GM12874 (cell line): ENCODE measurements at regions not wholly inside any gene's neighbourhood (a gene's known extent, or its start where the extent isn't known, plus 50 kb on each side); places are given as distances from the start of the nearest gene placed in this dataset.

Source experiments
- CTCF ChIP-seq: IDR thresholded peaks from 2 replicates; pipeline ENCODE4 v1.5.1; 2011; ENCODE audit warnings: low read depth, mild to moderate bottlenecking, control low read depth, low read length, moderate library complexity; ENCODE audit not compliant: insufficient read depth

DNA sequence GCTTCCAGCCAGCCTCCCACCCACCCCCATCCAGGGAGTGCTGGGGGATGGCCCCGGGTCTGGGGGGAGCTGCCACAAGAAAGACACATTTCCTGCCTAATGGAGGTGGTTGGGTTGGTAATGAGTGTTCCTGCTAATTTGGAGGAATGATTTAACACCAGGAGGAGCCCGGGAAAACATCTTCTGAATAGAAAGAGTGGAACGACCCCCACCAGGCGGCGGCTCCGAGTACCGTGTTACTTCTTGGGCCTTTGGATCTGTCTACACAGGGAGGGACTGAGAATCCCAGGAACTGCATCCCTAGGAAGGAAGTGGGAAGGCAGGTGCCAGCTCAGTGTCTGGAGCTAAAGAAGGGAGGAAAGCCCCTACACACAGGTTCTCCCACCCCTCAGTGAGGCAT is 64.6 kb downstream of the TSPAN17 start:
- no peak for TF ChIP-seq CTCF

DNA sequence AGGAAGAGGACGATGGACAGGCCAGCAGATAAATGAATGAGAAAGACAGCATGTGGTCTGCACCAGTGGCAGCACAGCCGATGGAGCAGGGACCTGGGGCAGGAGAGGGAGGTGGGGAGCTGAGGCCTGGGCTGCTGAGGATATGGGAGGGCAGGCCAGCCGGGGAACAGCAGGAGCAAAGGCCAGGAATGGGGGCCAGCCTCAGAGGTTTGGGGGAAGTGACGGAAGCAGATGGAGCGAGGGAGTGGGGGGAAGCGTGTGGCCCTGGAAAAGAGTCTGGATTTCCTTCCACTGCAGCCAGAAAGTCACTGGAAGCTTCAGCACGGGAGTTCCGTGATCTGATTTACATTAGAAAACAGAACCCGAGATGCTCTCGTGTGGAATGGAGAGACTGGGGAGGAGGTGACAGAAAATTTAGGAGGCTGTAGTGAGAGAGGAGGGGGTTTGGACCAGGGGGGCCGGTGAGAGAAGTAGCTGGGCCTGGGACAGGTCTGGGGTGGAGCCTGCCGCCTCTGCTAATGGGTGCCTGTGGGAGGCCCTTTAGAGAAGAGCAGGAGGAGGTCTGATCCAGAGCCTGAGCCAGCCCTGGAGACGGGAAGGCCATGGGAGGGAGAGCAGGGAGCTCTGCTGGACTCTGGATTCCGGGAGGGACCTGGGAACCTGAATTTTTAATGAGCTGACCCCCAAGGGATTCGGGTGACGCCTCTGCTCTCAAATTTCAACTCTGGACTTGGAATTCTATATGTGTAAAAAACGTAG is 65.4 kb downstream of the TSPAN17 start:
- TF ChIP-seq CTCF = no peak

- no peak for TF ChIP-seq CTCF
These were observed 66.1 kb downstream of the TSPAN17 start for GRCh38 chr5:176713409-176713808.

DNA sequence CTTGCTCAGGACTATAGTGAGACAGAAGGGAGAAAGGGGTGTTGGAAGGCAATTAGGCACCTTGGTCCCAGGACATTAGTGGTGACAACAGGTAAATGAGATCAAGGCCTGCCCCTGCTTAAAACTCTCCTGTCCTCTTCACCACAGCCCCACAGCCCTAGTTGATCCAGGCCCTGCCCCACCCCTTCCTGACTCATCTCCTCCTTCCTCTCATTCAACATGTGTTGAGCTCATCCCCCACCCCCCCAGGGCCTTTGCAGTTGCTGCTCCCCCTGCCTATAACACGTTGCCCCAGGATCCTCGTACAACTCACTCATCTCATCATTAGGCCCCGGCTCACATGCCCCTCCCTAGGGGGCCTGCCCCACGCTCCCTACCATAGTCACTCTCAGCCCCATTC is 66.8 kb downstream of the TSPAN17 start:
- TF ChIP-seq CTCF = no peak

GRCh38 chr5:176716320-176716719 is 69.0 kb downstream of the TSPAN17 start:
- TF ChIP-seq CTCF = no peak

GRCh38 chr5:176719113-176719739 is 71.9 kb downstream of the TSPAN17 start:
- no peak for TF ChIP-seq CTCF

DNA sequence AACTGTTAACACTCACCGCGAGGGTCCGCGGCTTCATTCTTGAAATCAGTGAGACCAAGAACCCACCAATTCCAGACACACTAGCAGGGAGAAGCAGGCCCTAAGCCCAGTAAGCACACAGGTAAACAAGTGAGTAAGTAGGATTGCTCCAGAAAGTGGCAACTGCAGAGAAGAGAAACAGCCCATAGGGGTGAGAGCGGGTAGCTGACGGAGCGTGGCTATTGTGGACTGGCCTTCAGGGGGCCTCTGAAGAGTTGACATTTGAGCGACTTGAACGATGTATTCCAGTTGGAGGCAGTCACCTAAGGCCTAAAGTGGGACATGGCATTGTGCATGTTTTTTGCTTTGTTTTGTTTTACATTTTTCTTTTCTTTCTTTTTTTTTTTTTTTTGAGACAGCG is 74.2 kb downstream of the TSPAN17 start:
- TF ChIP-seq CTCF = no peak
